Activated T-cell treated with anti-CD3 and anti-CD28 coated beads, Interleukin-2, amount 50 U/mL, for 48 hours (primary cell): ENCODE measurements at regions not wholly inside any gene's neighbourhood (a gene's known extent, or its start where the extent isn't known, plus 50 kb on each side); places are given as distances from the start of the nearest gene placed in this dataset.
"Not testable (repeated sequence)": the region's sequence is repeated elsewhere in the genome, so short reads cannot be mapped to it uniquely, and the experiment has no call there.

Experiments
- DNase-seq, 2 experiments: peaks; one replicate each; pipeline ENCODE4 v3.0.0-alpha.2; 2020

DNA sequence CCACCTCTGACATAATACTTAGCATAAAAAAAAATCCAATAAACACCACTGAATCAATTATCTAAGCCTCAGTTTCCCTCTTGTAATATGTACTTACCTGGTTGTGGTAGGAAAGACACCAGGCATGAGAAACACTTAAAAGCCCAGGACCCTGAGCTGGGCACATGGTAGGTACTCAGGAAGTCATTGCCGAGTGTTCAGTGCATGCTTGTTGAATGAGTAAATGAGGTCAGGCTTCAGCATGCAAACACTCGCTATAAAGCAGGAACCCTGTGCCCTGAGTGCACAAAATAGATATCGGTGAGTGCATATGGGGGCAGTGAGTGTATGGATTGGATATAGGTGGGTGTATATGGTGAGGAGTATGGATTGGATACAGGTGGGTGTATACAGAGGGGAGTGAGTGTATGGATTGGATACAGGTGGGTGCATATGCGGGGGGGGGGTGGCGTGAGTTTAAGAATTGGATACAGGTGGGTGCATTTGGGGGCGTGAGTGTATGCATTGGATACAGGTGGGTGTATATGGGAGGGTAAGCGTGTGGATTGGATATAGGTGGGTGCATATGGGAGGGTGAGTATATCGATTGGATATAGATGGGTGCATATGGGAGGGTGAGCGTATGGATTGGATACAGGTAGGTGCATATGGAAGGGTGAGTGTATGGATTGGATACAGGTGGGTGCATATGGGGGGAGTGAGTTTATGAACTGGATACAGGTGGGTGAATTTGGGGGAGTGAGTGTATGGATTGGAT is 194.3 kb upstream of the MSX2 start:
- DNase-seq, result no peak

DNA sequence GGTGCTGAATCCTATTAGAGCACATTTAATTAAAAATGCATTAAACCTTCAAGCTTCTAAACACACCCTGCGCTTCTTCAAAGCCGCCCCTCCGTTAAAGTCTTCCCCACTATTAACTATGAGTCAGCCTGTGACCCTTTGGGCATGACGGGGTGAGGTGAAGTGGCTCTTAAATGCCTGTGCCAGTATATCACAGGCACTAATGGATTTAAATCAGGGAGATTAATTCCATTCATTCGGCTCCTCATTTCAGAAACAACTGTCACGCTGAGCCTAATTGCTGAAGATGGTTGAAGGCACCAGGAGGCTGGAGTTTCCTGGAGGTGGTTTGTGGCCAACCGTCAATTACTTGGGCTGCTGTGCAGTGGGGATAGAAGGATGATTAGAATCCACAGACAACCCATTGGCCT is 192.6 kb upstream of the MSX2 start:
- no peak for DNase-seq

- peak; percentile 20 to 31 for DNase-seq
These were observed 191.6 kb upstream of the MSX2 start for GRCh38 chr5:174532455-174533453.

DNA sequence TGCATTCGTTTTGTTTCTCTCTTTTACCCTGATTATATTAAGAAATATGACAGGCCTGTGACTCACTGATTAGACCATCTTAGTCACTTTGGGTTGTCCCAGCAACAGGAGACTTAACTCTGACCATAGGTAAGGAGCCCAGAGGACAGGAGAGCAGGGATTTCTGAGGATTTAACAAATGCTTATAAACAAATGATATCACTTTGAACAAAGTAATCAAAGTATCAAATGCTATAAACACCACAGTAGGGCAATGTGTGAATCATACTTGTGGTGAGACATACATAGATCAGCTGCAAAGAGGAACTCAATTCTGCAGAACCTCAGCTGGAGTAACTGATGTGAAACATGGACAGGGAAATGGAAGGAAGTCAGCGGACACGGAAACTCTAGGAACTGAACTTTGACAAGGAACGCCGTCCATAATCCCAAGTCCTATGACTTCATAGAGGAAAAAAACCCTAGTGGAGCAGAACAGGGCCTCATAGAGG is 190.6 kb upstream of the MSX2 start:
- DNase-seq, result no peak

DNA sequence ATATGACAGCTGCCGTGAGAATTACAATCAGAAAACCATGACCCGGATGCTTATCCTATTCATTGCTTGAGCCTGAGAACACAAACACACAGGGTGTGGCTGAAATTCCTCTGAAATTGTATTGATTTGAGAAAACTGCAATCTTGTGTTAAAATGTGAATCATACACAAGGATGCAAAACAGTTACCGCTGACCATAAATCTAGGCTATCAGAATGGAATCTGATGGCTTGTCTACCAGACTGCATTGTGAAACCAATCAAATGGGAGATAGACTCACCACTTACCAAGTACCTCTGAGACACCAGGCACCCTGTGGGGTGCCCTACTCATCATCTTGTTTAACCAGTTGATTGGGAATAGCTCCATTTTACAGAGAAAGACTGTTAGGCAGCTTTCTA is 188.7 kb upstream of the MSX2 start:
- no peak for DNase-seq

- not testable (repeated sequence) for DNase-seq
These were observed 184.6 kb upstream of the MSX2 start for GRCh38 chr5:174539823-174540222.

- no peak for DNase-seq
These were observed 182.3 kb upstream of the MSX2 start for GRCh38 chr5:174542037-174542436.

- DNase-seq, result no peak
These were observed 181.9 kb upstream of the MSX2 start for GRCh38 chr5:174542471-174542870.

DNA sequence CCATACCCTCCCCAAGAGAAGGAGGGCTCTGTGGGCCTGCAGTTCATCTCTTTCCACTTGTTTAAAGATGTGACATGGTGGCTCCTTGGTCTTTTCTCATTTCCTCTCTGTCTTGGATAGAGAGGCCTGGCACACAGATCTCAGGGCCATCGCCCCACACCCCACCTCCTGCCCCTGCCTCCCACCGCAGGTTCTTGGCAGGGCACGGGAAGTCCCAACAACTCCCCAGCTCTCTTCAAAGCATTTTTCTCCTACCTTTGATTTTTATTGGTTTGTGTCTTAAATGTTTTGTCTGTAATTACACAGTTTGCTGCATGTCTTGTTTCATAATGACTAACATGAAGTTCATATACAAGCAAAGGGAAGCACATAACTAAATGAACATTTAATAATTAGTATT is 178.5 kb upstream of the MSX2 start:
- DNase-seq, result no peak

GRCh38 chr5:174547814-174548213 is 176.6 kb upstream of the MSX2 start:
- no peak for DNase-seq

DNA sequence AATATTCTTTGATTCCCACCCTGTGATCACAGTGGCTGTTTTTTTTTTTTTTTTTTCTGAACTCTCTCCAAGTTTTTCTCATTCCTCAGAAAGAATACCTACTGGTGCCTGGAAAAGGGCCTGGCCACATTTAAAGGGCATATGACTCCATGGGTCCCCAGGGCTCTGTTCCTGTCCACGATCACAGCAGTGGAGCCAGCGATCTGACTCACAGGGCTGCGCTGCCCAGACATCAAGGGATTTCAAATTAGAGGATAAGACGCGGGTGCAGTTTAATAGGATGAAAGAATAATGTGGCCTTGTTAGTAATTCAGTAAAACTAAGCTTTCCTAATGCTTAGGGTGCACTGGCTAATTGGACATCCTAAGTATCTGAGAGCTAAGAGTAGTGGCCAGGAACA is 175.1 kb upstream of the MSX2 start:
- no peak for DNase-seq

DNA sequence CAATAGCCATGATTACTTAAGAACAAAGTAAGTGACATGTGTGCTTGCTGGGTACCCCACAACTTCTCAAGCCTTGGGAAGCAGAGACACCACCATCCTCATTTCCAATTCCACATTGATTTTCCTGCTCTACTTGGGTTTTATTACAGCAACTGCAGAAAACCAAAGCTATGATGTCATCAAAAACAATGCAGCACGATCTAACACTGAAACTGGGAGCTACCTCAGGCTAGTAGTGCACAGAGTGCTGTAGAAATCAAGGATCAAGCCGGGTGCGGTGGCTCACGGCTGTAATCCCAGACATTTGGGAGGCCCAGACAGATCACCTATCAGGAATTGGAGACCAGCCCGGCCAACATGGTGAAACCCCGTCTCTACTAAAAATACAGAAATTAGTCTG is 174.4 kb upstream of the MSX2 start:
- DNase-seq, result no peak

DNA sequence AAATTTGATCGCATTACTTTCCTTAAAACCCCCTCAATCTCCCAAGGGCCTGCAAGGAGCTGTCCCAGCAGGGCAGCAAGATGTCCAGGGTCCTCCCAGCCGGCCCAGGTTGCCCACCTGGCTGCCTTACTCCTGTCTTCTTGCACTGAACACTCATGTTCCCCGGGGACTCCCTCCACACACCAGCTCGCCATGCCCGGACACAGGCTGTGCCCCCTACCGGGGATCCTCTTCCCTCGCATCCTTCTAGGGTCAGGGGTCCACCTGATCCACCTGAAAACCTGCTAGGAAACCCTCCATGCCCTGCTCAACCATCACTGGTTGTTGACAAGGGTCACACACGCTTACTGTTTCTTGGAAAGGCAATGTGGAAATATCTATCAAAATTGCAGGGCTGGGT is 172.0 kb upstream of the MSX2 start:
- DNase-seq, result no peak

DNA sequence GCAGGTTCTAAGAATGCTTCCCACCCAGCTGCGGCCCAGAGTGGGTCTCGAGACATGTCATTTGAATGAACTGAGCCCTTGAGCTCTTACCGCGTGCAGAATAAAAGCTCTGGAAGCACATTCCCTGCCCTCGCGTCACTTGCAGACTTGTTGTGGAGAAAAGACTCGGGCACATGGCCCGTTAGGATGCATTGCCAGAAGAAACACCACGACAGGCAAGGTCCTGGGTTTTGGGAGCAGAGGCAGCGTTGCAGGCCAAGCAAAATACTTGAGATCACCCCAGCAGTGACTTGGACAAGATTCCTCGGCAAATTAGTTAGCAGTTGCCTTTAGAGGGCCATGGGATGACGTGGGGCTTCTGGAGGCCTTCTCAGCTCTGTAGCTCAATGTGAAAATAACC is 170.8 kb upstream of the MSX2 start:
- DNase-seq, result no peak

DNA sequence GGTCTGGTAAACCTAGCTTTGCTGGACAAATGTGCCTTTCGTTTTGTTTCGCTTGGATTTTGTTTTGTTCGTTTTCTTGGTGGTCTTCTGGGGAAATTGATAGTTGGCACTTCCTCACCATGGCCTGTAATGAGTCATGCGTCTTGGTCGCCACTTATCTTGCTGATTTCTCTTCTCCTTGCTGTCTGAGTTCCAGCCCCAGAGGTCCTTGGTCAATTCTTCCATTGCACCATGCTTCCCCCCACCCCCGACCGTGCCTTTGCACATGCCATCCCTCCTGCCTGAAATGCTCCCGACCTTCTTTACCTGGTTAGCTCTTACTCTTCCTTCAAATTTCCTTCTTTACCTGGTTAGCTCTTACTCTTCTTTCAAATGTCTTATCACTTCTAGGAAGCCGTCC is 168.7 kb upstream of the MSX2 start:
- DNase-seq, result no peak

GRCh38 chr5:174556756-174557155 is 167.6 kb upstream of the MSX2 start:
- DNase-seq, result no peak

DNA sequence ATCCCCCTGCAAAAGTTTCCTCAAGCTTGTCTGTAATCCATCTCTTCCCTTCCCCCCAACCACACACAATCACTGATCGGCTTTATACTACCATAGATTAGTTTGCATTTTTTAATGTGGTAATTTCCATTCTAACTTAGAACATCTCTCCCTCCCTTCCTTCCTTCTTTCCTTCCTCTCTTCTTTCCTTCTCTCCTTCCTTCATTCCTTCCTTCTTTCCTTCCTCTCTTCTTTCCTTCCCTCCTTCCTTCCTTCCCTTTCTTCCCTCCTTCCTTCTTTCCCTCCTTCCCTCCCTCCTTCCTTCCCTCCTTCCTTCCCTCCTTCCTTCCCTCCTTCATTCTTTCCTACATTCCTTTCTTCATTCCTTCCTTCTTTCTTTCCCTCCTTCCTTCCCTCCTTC is 166.2 kb upstream of the MSX2 start:
- no peak for DNase-seq

DNA sequence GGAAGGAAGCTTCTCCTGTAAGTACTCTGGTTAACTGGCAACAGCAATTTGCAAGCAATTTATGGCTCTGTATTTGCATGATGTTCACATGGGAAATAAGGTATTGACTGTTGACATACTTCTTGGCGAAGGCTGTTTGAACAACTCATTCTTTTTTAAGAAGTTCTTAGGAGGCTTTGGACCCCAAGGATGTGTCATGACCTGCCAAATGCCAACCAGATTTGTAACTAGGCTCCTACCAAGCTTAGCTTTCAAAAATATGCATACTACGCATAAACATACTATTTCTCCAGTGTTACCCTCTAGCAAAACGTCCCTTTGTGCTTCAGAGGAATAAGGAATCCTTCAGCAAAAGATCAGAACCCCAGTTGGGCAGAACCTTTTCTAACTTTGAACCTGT is 165.2 kb upstream of the MSX2 start:
- no peak for DNase-seq

- no peak for DNase-seq
These were observed 164.8 kb upstream of the MSX2 start for GRCh38 chr5:174559566-174560090.

- no peak for DNase-seq
These were observed 163.5 kb upstream of the MSX2 start for GRCh38 chr5:174560861-174561260.

DNA sequence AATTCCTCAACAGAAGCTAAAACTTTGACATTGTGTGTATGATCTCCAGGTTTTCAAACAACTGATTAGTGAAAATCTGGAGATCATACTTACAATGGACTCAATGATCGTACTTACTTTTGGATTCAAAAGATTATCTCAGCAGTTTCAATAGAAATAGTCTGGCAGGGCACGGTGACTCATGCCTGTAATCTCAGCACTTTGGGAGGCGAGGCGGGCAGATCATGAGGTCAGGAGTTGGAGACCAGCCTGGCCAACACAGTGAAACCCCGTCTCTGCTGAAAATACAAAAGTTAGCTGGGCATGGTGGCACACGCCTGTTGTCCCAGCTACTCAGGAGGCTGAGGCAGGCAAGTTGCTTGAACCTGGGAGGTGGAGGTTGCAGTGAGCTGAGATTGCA is 161.3 kb upstream of the MSX2 start:
- not testable (repeated sequence) for DNase-seq

- no peak for DNase-seq
These were observed 160.5 kb upstream of the MSX2 start for GRCh38 chr5:174563899-174564298.

DNA sequence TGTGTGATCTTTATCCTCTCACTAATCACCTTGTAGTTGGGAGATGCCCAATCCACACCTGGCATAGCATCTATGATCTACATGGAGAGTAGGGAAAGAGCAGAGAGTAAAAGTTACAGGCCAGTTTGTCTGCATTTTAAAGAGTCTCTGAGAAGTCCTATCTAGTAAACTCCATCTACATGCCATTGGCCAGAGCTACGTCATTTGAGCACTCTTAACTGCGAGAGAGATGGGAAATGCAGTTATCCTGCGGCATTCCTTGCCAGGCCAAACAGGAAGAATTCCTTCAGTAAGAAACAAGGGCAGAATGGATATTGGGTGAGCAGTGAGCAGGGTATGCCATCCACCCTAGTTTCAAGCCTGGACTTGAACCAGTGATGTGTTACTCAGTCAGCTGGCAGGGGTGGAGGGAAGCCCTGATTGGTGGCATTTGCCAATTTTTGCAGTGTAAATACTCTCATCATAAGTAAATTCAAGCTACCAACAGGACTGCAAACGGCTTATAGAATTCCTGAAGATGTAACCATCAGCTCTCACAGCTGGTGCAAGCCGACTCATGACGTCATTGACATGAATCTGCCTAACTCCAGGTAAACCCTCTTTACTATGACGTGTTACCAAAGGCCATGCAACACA is 156.8 kb upstream of the MSX2 start:
- DNase-seq, result no peak
